ENCODE measurements at regions not wholly inside any gene's neighbourhood (a gene's known extent, or its start where the extent isn't known, plus 50 kb on each side); places are given as distances from the start of the nearest gene placed in this dataset.

DNA sequence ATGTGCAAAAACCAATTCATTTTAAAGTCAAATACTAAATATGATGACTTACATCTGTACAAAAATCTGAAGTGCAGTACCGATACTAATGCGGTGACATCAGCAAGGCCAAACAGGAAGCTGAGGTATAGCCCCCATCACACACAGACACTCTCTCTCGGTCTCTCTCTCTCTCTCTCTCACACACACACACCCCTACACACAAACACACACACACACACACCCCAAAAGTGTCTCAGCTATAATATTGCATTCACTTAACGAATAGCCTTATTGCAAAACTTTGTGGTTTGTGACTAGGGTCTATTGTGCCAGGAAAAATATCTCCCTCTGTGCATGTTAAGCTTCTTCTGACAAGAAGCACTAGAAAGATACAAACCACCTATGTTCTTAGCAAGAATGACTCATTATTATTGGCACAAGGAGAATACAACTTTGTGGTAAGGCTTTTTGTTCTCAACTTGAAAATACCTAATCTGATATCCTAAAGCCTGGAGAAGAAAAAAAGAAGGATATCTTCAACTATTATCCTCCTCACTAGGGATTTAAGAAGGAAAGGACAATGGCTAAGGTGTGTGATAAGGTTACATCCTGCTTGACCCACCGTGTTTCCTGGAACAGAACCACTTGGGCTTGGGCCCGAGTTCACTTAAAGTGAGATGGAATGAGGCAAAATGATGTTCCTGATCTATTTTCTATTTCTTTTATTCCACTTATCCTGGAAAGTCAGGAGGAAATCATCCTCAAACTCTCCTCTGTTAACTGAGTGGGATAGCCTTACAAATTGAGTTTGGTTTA, 107.1 kb downstream of the NIBAN1 start:
- TF ChIP-seq, protein P1, sequence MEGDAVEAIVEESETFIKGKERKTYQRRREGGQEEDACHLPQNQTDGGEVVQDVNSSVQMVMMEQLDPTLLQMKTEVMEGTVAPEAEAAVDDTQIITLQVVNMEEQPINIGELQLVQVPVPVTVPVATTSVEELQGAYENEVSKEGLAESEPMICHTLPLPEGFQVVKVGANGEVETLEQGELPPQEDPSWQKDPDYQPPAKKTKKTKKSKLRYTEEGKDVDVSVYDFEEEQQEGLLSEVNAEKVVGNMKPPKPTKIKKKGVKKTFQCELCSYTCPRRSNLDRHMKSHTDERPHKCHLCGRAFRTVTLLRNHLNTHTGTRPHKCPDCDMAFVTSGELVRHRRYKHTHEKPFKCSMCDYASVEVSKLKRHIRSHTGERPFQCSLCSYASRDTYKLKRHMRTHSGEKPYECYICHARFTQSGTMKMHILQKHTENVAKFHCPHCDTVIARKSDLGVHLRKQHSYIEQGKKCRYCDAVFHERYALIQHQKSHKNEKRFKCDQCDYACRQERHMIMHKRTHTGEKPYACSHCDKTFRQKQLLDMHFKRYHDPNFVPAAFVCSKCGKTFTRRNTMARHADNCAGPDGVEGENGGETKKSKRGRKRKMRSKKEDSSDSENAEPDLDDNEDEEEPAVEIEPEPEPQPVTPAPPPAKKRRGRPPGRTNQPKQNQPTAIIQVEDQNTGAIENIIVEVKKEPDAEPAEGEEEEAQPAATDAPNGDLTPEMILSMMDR (IDR thresholded peaks at IDR 0.05; ENCODE audit: insufficient read depth, low read length) = no peak
- peak; percentile 99 for DNase-seq (ENCODE audit: low read depth)
- H3K4me3 ChIP-seq (ENCODE audit: low read depth, low read length) = no peak overlapping the region

DNA sequence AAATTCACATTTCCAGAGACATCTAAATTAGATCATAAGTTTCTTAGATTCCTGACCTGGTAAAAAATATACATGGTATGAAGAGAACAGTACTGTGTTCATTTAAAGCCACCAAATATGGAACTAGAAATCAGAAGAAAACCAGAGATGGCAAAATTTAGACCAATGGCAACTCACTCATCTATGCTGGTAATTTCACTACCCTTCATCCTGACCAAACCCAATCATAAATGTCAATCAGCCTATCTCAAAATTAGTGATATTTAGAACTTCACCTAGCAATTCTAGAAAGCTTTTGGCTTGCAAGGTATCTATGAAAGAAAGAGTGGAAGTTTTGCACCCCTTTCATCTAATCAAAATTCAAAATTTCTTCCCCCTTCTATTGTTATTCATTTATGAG, 107.7 kb downstream of the NIBAN1 start:
- TF ChIP-seq, protein P1 (IDR thresholded peaks at IDR 0.05; ENCODE audit: insufficient read depth, low read length) = no peak
- DNase-seq (ENCODE audit: low read depth) = no peak
- no peak overlapping the region for H3K4me3 ChIP-seq (ENCODE audit: low read depth, low read length)

DNA sequence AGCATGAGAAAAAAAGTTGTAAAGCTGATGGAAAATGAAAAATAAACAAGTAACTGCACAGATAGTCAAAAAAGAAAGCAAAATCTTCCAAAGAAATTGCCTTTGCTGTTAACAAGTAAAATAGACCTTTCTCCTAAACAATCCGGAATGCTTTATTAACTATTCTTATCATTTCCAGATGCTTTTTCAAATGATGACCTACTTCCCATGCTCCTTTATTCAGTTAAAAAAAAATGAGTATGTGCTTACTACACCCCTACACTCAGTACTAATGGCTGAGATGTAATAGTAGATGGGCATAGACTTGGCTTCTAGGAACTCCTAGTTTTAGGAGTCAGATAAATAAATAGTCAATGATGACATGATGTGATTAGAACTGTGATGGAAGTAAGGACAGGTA, 108.5 kb downstream of the NIBAN1 start:
- H3K4me3 ChIP-seq (ENCODE audit: low read depth, low read length) = no peak overlapping the region
- TF ChIP-seq, protein P1 (IDR thresholded peaks at IDR 0.05; ENCODE audit: insufficient read depth, low read length) = no peak
- no peak for DNase-seq (ENCODE audit: low read depth)

DNA sequence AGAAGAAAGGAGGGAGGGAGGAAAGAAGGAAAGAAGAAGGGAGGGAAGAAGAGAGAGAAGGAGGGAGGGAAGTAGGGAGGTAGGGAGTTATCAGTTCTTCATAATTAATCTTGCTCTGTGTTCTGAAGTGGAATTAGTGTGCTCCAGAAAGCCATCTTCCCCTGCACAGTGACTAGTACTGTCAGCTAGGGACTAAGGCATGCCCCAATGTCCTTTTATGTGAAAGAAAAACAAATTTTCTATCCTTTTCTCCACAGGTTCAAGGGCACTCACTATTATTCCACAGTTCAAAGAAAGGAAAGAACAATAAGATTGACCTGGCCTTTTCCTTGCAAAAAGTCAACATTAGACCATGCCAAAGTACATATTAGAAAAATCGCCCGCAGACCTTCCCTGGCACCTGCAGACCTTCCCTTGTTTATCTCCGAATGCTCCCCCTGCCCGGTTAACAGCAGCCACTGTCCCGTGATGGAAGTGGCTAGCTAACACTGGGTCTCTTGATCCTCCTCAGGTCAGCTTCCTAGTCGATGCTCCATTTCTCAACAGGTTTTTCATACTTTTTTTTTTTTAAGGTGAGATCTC, 107.2 kb upstream of the EDEM3 start:
- DNase-seq (ENCODE audit: low read depth) = no peak
- TF ChIP-seq, protein P1 (IDR thresholded peaks at IDR 0.05; ENCODE audit: insufficient read depth, low read length) = no peak
- H3K4me3 ChIP-seq (ENCODE audit: low read depth, low read length) = no peak overlapping the region

DNA sequence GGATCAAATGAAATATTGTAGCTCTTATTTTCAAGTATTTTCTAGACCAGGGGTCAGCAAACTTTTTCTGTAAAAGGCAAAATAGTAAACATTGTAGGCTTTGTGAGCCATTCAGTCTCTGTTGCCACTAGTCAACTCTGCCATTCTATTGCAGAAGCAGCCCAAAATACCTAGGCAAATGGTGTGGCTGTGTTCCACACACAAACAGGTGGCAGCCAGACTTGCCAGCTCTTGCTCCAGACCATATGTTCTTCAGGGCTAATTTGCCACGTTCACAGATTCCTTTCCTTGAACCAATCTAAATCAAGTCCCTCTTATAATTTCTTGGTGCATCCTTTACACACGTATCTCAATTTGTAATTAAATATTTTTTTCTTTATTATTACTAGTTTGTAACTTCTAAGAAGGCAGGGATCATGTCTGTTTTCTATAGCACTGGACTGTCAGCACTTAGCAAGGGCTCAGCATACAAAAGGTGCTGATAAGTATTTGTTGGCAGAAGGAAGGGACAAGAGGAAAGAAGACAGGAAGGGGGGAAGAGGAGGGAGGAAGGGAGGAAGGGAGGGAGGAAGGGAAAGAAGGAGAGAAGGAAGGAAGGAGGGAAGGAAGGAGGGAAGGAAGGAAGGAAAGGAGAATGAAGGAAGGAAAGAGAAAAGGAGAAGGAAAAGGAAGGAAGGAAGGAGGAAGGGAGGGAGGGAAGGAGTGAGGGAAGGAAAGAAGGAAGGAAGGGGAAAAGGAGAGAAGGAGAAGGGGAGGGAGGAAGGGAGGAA, 106.5 kb upstream of the EDEM3 start:
- H3K4me3 ChIP-seq (ENCODE audit: low read depth, low read length) = no peak overlapping the region
- TF ChIP-seq, protein P1 (IDR thresholded peaks at IDR 0.05; ENCODE audit: insufficient read depth, low read length) = no peak
- DNase-seq (ENCODE audit: low read depth) = no peak

DNA sequence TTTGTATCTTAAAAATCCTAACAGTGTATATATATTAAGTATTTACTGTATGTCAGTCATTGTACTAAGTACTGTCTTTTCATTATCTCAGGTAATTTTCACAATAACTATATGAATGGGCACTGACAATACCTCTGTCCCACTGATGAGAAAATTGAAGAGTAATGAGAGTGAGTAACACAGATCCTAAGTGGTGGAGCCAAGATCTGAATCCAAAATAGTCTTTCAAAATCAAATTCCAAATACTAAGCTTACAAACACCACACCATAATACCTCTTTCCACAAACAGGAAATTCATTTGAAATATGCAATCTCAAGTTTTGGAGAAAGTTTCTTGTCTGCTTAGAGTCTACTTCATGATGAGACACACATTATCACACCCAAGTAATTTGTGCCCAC, 105.9 kb upstream of the EDEM3 start:
- no peak for DNase-seq (ENCODE audit: low read depth)
- TF ChIP-seq, protein P1 (IDR thresholded peaks at IDR 0.05; ENCODE audit: insufficient read depth, low read length) = no peak
- no peak overlapping the region for H3K4me3 ChIP-seq (ENCODE audit: low read depth, low read length)

Data from fibroblast of the aortic adventitia (primary cell).